H9 (cell line): ENCODE measurements at regions not wholly inside any gene's neighbourhood (a gene's known extent, or its start where the extent isn't known, plus 50 kb on each side); places are given as distances from the start of the nearest gene placed in this dataset.

Experiments used
- DNase-seq: peaks from one replicate; pipeline ENCODE4 v3.0.0-alpha.2; 2017
- H2AFZ ChIP-seq: one replicate; pipeline ENCODE4 v1.6.1; 2013; ENCODE audit warnings: mild to moderate bottlenecking, low read length, control low read depth, moderate library complexity
- H2AK5ac ChIP-seq: 2 replicates; pipeline ENCODE4 v1.6.1; 2013; ENCODE audit warnings: low read length, control low read depth, mixed read lengths; ENCODE audit not compliant: insufficient read length
- H2BK120ac ChIP-seq: one replicate; pipeline ENCODE4 v1.6.1; 2013; ENCODE audit warnings: low read depth, mild to moderate bottlenecking, low read length, control low read depth, inconsistent platforms; ENCODE audit not compliant: poor library complexity, severe bottlenecking
- H2BK12ac ChIP-seq: 2 replicates; pipeline ENCODE4 v1.6.1; 2013; ENCODE audit warnings: low read length, control low read depth, mixed read lengths, low read depth; ENCODE audit not compliant: insufficient read length
- H2BK15ac ChIP-seq: 2 replicates; pipeline ENCODE4 v1.6.1; 2013; ENCODE audit warnings: low read depth, low read length, control low read depth
- H2BK20ac ChIP-seq: one replicate; pipeline ENCODE4 v1.6.1; 2013; ENCODE audit warnings: low read depth, mild to moderate bottlenecking, low read length, control low read depth, inconsistent platforms; ENCODE audit not compliant: poor library complexity, severe bottlenecking
- H2BK5ac ChIP-seq: 2 replicates; pipeline ENCODE4 v1.6.1; 2013; ENCODE audit warnings: low read length, control low read depth, mixed read lengths; ENCODE audit not compliant: insufficient read length
- H3K14ac ChIP-seq: 2 replicates; pipeline ENCODE4 v1.6.1; 2013; ENCODE audit warnings: low read length, control low read depth; ENCODE audit not compliant: insufficient read depth
- H3K18ac ChIP-seq: 2 replicates; pipeline ENCODE4 v1.6.1; 2013; ENCODE audit warnings: low read depth, mild to moderate bottlenecking, mixed read lengths, low read length, control low read depth; ENCODE audit not compliant: insufficient read length
- H3K23ac ChIP-seq: 2 replicates; pipeline ENCODE4 v1.6.1; 2013; ENCODE audit warnings: low read length, control low read depth, mixed read lengths, low read depth; ENCODE audit not compliant: insufficient read length
- H3K23me2 ChIP-seq: 2 replicates; pipeline ENCODE4 v1.6.1; 2013; ENCODE audit warnings: low read depth, mild to moderate bottlenecking, mixed read lengths, low read length, control low read depth; ENCODE audit not compliant: insufficient read length, poor library complexity, severe bottlenecking
- H3K27ac ChIP-seq: 2 replicates; pipeline ENCODE4 v1.5.1; 2013; ENCODE audit warnings: low read length, control low read depth, mixed read lengths, low read depth; ENCODE audit not compliant: insufficient read length
- H3K27me3 ChIP-seq: 2 replicates; pipeline ENCODE4 v1.6.1; 2013; ENCODE audit warnings: low read length, control low read depth, inconsistent platforms; ENCODE audit not compliant: insufficient read depth
- H3K4ac ChIP-seq: 2 replicates; pipeline ENCODE4 v1.6.1; 2013; ENCODE audit warnings: low read depth, mild to moderate bottlenecking, control low read depth, inconsistent platforms, low read length, moderate library complexity
- H3K4me1 ChIP-seq: 2 replicates; pipeline ENCODE4 v1.6.1; 2013; ENCODE audit warnings: low read length, control low read depth, inconsistent platforms; ENCODE audit not compliant: insufficient read depth
- H3K4me2 ChIP-seq: 2 replicates; pipeline ENCODE4 v1.6.1; 2013; ENCODE audit warnings: low read length, control low read depth, mixed read lengths; ENCODE audit not compliant: insufficient read length, insufficient read depth
- H3K56ac ChIP-seq: 2 replicates; pipeline ENCODE4 v1.6.1; 2013; ENCODE audit warnings: low read depth, mild to moderate bottlenecking, mixed read lengths, low read length, control low read depth; ENCODE audit not compliant: insufficient read length
- H3K79me1 ChIP-seq: 2 replicates; pipeline ENCODE4 v1.6.1; 2013; ENCODE audit warnings: low read depth, mild to moderate bottlenecking, moderate library complexity, low read length, control low read depth, inconsistent platforms; ENCODE audit not compliant: insufficient read depth, poor library complexity, severe bottlenecking
- H3K79me2 ChIP-seq: 2 replicates; pipeline ENCODE4 v1.6.1; 2013; ENCODE audit warnings: low read length, control low read depth, inconsistent platforms; ENCODE audit not compliant: insufficient read depth
- H3K9ac ChIP-seq: 2 replicates; pipeline ENCODE4 v1.6.1; 2013; ENCODE audit warnings: low read length, control low read depth, mixed read lengths; ENCODE audit not compliant: insufficient read length; ENCODE audit errors: extremely low read depth
- H3K9me3 ChIP-seq: one replicate; pipeline ENCODE4 v1.6.1; 2013; ENCODE audit warnings: low read depth, low read length, inconsistent platforms; ENCODE audit not compliant: control insufficient read depth
- H3T11ph ChIP-seq: one replicate; pipeline ENCODE4 v1.6.1; 2013; ENCODE audit warnings: mild to moderate bottlenecking, low read length, control low read depth, inconsistent platforms
- H4K20me1 ChIP-seq: one replicate; pipeline ENCODE4 v1.6.1; 2013; ENCODE audit not compliant: control insufficient read depth, insufficient read length, insufficient read depth
- H4K5ac ChIP-seq: 2 replicates; pipeline ENCODE4 v1.6.1; 2013; ENCODE audit warnings: low read depth, mild to moderate bottlenecking, mixed read lengths, low read length, control low read depth; ENCODE audit not compliant: insufficient read length
- H4K8ac ChIP-seq: replicated peaks from 2 replicates; pipeline ENCODE4 v1.6.1; 2013; ENCODE audit warnings: low read length, control low read depth, mixed read lengths, low read depth; ENCODE audit not compliant: insufficient read length
- H4K91ac ChIP-seq: 2 replicates; pipeline ENCODE4 v1.6.1; 2013; ENCODE audit warnings: low read depth, mild to moderate bottlenecking, moderate library complexity, mixed read lengths, low read length, control low read depth; ENCODE audit not compliant: insufficient read length
- H3K27ac Mint-ChIP-seq, 3 experiments: 2 replicates in 2 of 3; 3 replicates in 1 of 3; pipeline ENCODE4 v1.8.0; 2020 to 2021; ENCODE audit warnings: mixed read lengths in 3 of 3, mild to moderate bottlenecking in 1 of 3, moderate library complexity in 1 of 3
- H3K27me3 Mint-ChIP-seq: 2 replicates; pipeline ENCODE4 v1.8.0; 2021; ENCODE audit warnings: low read depth, mild to moderate bottlenecking, moderate library complexity, mixed read lengths
- H3K36me3 Mint-ChIP-seq, 3 experiments: 2 replicates in 2 of 3; 3 replicates in 1 of 3; pipeline ENCODE4 v1.8.0; 2020 to 2021; ENCODE audit warnings: low read depth in 3 of 3, mixed read lengths in 3 of 3; ENCODE audit not compliant: insufficient read depth in 1 of 3
- H3K4me1 Mint-ChIP-seq, 2 experiments: 2 replicates each; pipeline ENCODE4 v1.8.0; 2020; ENCODE audit warnings: mixed read lengths in 2 of 2
- H3K4me3 Mint-ChIP-seq, 2 experiments: 2 replicates in 1 of 2; 3 replicates in 1 of 2; pipeline ENCODE4 v1.8.0; 2020 to 2021; ENCODE audit warnings: mild to moderate bottlenecking in 2 of 2, mixed read lengths in 2 of 2, moderate library complexity in 1 of 2
- H3K9me3 Mint-ChIP-seq, 2 experiments: 2 replicates in 1 of 2; 3 replicates in 1 of 2; pipeline ENCODE4 v1.8.0; 2020; ENCODE audit warnings: mild to moderate bottlenecking in 2 of 2, mixed read lengths in 2 of 2, moderate library complexity in 1 of 2
- WGBS: extraction: QIAGEN DNeasy Blood & Tissue Kit; methylation state at CpG from one replicate; pipeline ENCODE4 v1.1.7; 2013; ENCODE audit warnings: missing lambda C conversion rate, low lambda C conversion rate, mixed read lengths; ENCODE audit not compliant: insufficient read length; ENCODE audit errors: extremely low coverage; 5-methylcytosine and 5-hydroxymethylcytosine counted together
- TF ChIP-seq, protein P1 (sequence below): fragments of 200-600 bp; sonication (generic); conservative IDR thresholded peaks from 3 replicates; pipeline ENCODE4 v1.8.0; 2021; ENCODE audit warnings: antibody characterized with exemption, mild to moderate bottlenecking

- no CpG with 5 or more reads among the region's 2 CpGs for WGBS
- Histone ChIP-seq H3K9ac (no peak overlapping the region), H4K91ac (no peak overlapping the region), H2BK5ac (no peak overlapping the region), H2BK120ac (no peak overlapping the region), H4K20me1 (no peaks in the 10 kb centered on the region), H3K9me3 (no peaks in the 10 kb centered on the region), H3K4me2 (no peak overlapping the region), H2BK12ac (no peak overlapping the region), H3K27me3 (no peaks in the 10 kb centered on the region), H3K27ac (no peak overlapping the region), H3T11ph (no peak overlapping the region), H3K56ac (no peak overlapping the region), H2BK15ac (no peak overlapping the region), H3K79me1 (no peaks in the 10 kb centered on the region), H3K23ac (no peak overlapping the region), H2AK5ac (no peak overlapping the region), H3K4me1 (no peaks in the 10 kb centered on the region), H3K14ac (no peak overlapping the region), H4K5ac (no peak overlapping the region), H2BK20ac (no peak overlapping the region), H2AFZ (no peak overlapping the region), H3K23me2 (no peaks in the 10 kb centered on the region), H3K4ac (no peak overlapping the region), H3K18ac (no peak overlapping the region), H3K79me2 (no peaks in the 10 kb centered on the region), H4K8ac (no peak overlapping the region)
- peaks cover 0 to 36% of the 10 kb centered on the region in 2 experiments; a peak in 3 of 5 replicates for H3K9me3 Mint-ChIP-seq
- H3K27me3 Mint-ChIP-seq: no peaks in the 10 kb centered on the region; the same call in 1 of the 2 replicates
- H3K4me3 Mint-ChIP-seq: no peak overlapping the region
- H3K27ac Mint-ChIP-seq: no peak overlapping the region
- H3K4me1 Mint-ChIP-seq: no peaks in the 10 kb centered on the region
- peaks cover 0 to 3% (median 0%) of the 10 kb centered on the region in 3 experiments; a peak in 1 of 7 replicates for H3K36me3 Mint-ChIP-seq
- DNase-seq: no peak
- TF ChIP-seq, protein P1, sequence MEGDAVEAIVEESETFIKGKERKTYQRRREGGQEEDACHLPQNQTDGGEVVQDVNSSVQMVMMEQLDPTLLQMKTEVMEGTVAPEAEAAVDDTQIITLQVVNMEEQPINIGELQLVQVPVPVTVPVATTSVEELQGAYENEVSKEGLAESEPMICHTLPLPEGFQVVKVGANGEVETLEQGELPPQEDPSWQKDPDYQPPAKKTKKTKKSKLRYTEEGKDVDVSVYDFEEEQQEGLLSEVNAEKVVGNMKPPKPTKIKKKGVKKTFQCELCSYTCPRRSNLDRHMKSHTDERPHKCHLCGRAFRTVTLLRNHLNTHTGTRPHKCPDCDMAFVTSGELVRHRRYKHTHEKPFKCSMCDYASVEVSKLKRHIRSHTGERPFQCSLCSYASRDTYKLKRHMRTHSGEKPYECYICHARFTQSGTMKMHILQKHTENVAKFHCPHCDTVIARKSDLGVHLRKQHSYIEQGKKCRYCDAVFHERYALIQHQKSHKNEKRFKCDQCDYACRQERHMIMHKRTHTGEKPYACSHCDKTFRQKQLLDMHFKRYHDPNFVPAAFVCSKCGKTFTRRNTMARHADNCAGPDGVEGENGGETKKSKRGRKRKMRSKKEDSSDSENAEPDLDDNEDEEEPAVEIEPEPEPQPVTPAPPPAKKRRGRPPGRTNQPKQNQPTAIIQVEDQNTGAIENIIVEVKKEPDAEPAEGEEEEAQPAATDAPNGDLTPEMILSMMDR: no peak
Observed at GRCh38 chrX:42491137-42491907, 286.6 kb downstream of the PPP1R2C start.
